Type B pancreatic cell (in vitro differentiated cells): ENCODE measurements at regions not wholly inside any gene's neighbourhood (a gene's known extent, or its start where the extent isn't known, plus 50 kb on each side); places are given as distances from the start of the nearest gene placed in this dataset.

Source experiments
- DNase-seq: peaks from one replicate; pipeline ENCODE4 v3.0.0; 2021; ENCODE audit warnings: mixed read lengths; ENCODE audit not compliant: unreplicated experiment; ENCODE audit errors: extremely low spot score
- H3K27ac Mint-ChIP-seq: 2 replicates; pipeline ENCODE4 v1.8.0; 2021; ENCODE audit warnings: mild to moderate bottlenecking, mixed read lengths
- H3K27me3 Mint-ChIP-seq: 2 replicates; pipeline ENCODE4 v1.8.0; 2021; ENCODE audit warnings: mixed read lengths
- H3K36me3 Mint-ChIP-seq: 2 replicates; pipeline ENCODE4 v1.8.0; 2021; ENCODE audit warnings: mixed read lengths
- H3K4me1 Mint-ChIP-seq: one replicate; pipeline ENCODE4 v1.8.0; 2021; ENCODE audit warnings: mixed read lengths; ENCODE audit not compliant: unreplicated experiment
- H3K4me3 Mint-ChIP-seq: 2 replicates; pipeline ENCODE4 v1.8.0; 2021; ENCODE audit warnings: mild to moderate bottlenecking, mixed read lengths
- H3K9me3 Mint-ChIP-seq: 2 replicates; pipeline ENCODE4 v1.8.0; 2021; ENCODE audit warnings: mixed read lengths
- CTCF ChIP-seq: fragments of 200-600 bp; sonication (generic); conservative IDR thresholded peaks from 2 replicates; pipeline ENCODE4 v1.5.0; 2021; ENCODE audit warnings: antibody characterized with exemption, mild to moderate bottlenecking

GRCh38 chr3:59253523-59253922 lies 203.7 kb upstream of the CFAP20DC start:
- no peak overlapping the region for H3K27ac Mint-ChIP-seq
- no peak for TF ChIP-seq CTCF
- peaks cover 39% of the 10 kb centered on the region for H3K27me3 Mint-ChIP-seq
- no peak overlapping the region for H3K4me3 Mint-ChIP-seq
- DNase-seq: no peak
- peaks cover 24% of the 10 kb centered on the region for H3K4me1 Mint-ChIP-seq
- no peaks in the 10 kb centered on the region for H3K9me3 Mint-ChIP-seq
- H3K36me3 Mint-ChIP-seq: no peaks in the 10 kb centered on the region

- peaks cover 32% of the 10 kb centered on the region for H3K4me1 Mint-ChIP-seq
- DNase-seq: no peak
- H3K4me3 Mint-ChIP-seq: no peak overlapping the region
- H3K27ac Mint-ChIP-seq: no peak overlapping the region
- H3K9me3 Mint-ChIP-seq: no peaks in the 10 kb centered on the region
- no peaks in the 10 kb centered on the region for H3K36me3 Mint-ChIP-seq
- peaks cover 35% of the 10 kb centered on the region for H3K27me3 Mint-ChIP-seq
- TF ChIP-seq CTCF: no peak
These were observed 202.0 kb upstream of the CFAP20DC start for GRCh38 chr3:59251869-59252268.

- Mint-ChIP-seq H3K27ac (no peak overlapping the region), H3K9me3 (no peaks in the 10 kb centered on the region), H3K4me3 (no peak overlapping the region), H3K4me1 (peaks cover 44% of the 10 kb centered on the region), H3K36me3 (no peaks in the 10 kb centered on the region), H3K27me3 (peaks cover 38% of the 10 kb centered on the region)
- no peak for DNase-seq
- TF ChIP-seq CTCF: no peak
These were observed 200.8 kb upstream of the CFAP20DC start for GRCh38 chr3:59250600-59250999.

- Mint-ChIP-seq H3K4me3 (no peak overlapping the region), H3K27me3 (peaks cover 38% of the 10 kb centered on the region), H3K9me3 (no peaks in the 10 kb centered on the region), H3K27ac (no peak overlapping the region), H3K4me1 (peaks cover 50% of the 10 kb centered on the region), H3K36me3 (no peaks in the 10 kb centered on the region)
- no peak for TF ChIP-seq CTCF
- DNase-seq: no peak
These were observed 200.0 kb upstream of the CFAP20DC start for GRCh38 chr3:59249698-59250361.

GRCh38 chr3:59249004-59249403 lies 199.2 kb upstream of the CFAP20DC start:
- no peak for TF ChIP-seq CTCF
- no peak overlapping the region for H3K27ac Mint-ChIP-seq
- H3K4me3 Mint-ChIP-seq: no peak overlapping the region
- peaks cover 42% of the 10 kb centered on the region for H3K27me3 Mint-ChIP-seq
- no peaks in the 10 kb centered on the region for H3K36me3 Mint-ChIP-seq
- H3K9me3 Mint-ChIP-seq: no peaks in the 10 kb centered on the region
- DNase-seq: no peak
- H3K4me1 Mint-ChIP-seq: peaks cover 55% of the 10 kb centered on the region
